NCI-H526 treated with DMSO at 0.1 percent for 48 hours (cell line): ENCODE measurements at regions not wholly inside any gene's neighbourhood (a gene's known extent, or its start where the extent isn't known, plus 50 kb on each side); places are given as distances from the start of the nearest gene placed in this dataset.

ENCODE experiments used
- DNase-seq: peaks from one replicate; lab custom pipeline; 2025; lab: John Stamatoyannopoulos, UW

GRCh38 chr15:38046257-38047051, 112.0 kb downstream of the TMCO5A start:
- DNase-seq = no peak

- no peak for DNase-seq
These were observed 113.6 kb downstream of the TMCO5A start for GRCh38 chr15:38048001-38048455.

- no peak for DNase-seq
These were observed 115.5 kb downstream of the TMCO5A start for GRCh38 chr15:38049891-38050290.

- no peak for DNase-seq
These were observed 116.3 kb downstream of the TMCO5A start for GRCh38 chr15:38050529-38051448.

GRCh38 chr15:38053205-38053604, 118.8 kb downstream of the TMCO5A start:
- DNase-seq = no peak

- DNase-seq = no peak
These were observed 119.3 kb downstream of the TMCO5A start for GRCh38 chr15:38053776-38054175.

- no peak for DNase-seq
These were observed 120.0 kb downstream of the TMCO5A start for GRCh38 chr15:38054488-38054887.

GRCh38 chr15:38058596-38059075, 124.2 kb downstream of the TMCO5A start:
- no peak for DNase-seq

GRCh38 chr15:38059665-38060064, 125.2 kb downstream of the TMCO5A start:
- DNase-seq = no peak

- DNase-seq = no peak
These were observed 127.6 kb downstream of the TMCO5A start for GRCh38 chr15:38061856-38062649.

- no peak for DNase-seq
These were observed 128.3 kb downstream of the TMCO5A start for GRCh38 chr15:38062696-38063095.

- DNase-seq = no peak
These were observed 131.4 kb downstream of the TMCO5A start for GRCh38 chr15:38065721-38066345.

GRCh38 chr15:38066612-38067011, 132.2 kb downstream of the TMCO5A start:
- no peak for DNase-seq

GRCh38 chr15:38068626-38069391, 134.4 kb downstream of the TMCO5A start:
- no peak for DNase-seq

GRCh38 chr15:38069511-38070011, 135.1 kb downstream of the TMCO5A start:
- DNase-seq = no peak

GRCh38 chr15:38070778-38071177, 136.3 kb downstream of the TMCO5A start:
- no peak for DNase-seq

- no peak for DNase-seq
These were observed 137.0 kb downstream of the TMCO5A start for GRCh38 chr15:38071211-38071972.

GRCh38 chr15:38072007-38072347, 137.5 kb downstream of the TMCO5A start:
- no peak for DNase-seq

- peak; percentile 85 for DNase-seq
These were observed 138.1 kb downstream of the TMCO5A start for GRCh38 chr15:38072348-38073177.
